AG09319 (cell line): ENCODE measurements at regions not wholly inside any gene's neighbourhood (a gene's known extent, or its start where the extent isn't known, plus 50 kb on each side); places are given as distances from the start of the nearest gene placed in this dataset.

Experiments used
- DNase-seq: peaks from one replicate; pipeline ENCODE4 v3.0.0-alpha.2; 2010; ENCODE audit warnings: low read depth; ENCODE audit errors: extremely low read depth
- TF ChIP-seq, protein P1 (sequence below): IDR thresholded peaks from 2 replicates; pipeline ENCODE4 v1.5.1; 2011; ENCODE audit warnings: low read depth, mild to moderate bottlenecking, inconsistent platforms, low read length, moderate library complexity

DNA sequence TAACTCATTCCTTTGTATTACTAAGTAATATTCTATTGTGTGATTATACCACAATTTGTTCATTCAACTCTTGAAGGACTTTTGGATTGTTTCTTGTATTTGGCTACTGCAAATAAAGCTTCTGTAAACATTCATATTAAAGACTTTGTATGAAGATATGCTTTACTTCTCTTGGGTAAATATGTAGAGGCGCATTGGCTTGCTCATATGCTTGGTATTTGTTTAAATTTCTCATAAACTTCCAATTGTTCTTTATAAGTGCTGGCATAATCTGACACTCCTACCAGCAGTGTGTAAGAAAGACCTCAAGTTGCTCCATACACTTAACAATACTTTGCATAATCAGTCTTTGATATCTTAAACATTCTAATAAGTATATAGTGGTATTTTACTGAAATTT is 792.8 kb upstream of the LRRTM1 start:
- TF ChIP-seq, protein P1, sequence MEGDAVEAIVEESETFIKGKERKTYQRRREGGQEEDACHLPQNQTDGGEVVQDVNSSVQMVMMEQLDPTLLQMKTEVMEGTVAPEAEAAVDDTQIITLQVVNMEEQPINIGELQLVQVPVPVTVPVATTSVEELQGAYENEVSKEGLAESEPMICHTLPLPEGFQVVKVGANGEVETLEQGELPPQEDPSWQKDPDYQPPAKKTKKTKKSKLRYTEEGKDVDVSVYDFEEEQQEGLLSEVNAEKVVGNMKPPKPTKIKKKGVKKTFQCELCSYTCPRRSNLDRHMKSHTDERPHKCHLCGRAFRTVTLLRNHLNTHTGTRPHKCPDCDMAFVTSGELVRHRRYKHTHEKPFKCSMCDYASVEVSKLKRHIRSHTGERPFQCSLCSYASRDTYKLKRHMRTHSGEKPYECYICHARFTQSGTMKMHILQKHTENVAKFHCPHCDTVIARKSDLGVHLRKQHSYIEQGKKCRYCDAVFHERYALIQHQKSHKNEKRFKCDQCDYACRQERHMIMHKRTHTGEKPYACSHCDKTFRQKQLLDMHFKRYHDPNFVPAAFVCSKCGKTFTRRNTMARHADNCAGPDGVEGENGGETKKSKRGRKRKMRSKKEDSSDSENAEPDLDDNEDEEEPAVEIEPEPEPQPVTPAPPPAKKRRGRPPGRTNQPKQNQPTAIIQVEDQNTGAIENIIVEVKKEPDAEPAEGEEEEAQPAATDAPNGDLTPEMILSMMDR: no peak
- no peak for DNase-seq

DNA sequence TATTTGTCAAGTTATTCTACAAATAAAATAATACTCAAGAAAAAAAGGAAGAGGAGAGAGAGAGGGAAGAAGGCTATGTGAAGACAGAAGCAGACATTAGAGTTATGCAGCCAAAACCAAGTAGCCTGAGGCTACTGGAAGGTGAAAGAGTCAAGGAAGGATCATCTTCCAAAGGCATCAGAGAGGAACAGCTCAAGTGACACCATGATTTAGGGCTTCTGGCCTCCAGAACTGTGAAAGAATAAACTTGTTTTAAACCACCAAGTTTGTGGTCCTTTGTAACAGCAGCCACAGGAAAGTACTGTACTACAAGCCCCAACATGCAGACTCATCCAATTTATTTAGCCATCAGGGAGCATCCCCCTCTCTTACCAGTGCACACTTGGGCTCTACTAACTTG is 788.5 kb upstream of the LRRTM1 start:
- no peak for DNase-seq
- TF ChIP-seq, protein P1: no peak

DNA sequence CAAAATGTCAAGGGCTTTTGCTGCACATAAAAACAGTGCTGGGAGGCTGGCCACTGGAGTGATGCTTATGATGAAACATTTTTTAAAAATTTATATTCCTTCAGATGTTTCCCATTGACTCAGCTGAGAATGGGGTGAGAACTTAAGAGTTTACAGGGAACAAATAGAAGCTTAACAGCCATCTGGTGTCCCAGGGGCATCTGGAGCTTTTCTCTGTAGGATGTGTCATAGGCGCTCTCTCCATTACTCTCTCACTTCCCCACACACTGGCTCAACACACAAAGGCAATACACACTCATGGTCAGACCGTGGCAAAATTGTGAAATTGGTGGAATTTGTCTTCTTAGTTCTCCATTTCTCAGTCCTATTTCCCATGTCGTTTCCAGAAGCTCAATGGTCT is 783.1 kb upstream of the LRRTM1 start:
- TF ChIP-seq, protein P1: no peak
- no peak for DNase-seq

DNA sequence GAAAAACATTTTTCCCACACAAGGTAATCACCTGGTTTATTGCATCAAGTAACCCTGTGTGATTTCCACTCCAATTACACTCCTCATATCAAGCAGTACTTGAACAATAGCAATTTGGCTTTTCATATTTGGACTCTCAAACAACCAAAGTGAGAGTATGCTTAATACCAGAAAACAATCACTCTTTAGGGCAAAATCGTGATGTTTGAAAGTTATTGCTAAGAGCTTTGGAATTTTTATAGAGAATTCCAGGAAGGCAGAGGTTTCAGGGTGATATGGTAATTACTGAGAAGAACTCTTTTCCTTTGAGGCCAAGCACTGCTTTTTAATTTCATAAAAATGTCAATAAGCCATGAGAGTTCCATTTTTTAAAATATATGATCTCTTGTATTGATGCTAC is 779.5 kb upstream of the LRRTM1 start:
- DNase-seq: no peak
- TF ChIP-seq, protein P1: no peak

DNA sequence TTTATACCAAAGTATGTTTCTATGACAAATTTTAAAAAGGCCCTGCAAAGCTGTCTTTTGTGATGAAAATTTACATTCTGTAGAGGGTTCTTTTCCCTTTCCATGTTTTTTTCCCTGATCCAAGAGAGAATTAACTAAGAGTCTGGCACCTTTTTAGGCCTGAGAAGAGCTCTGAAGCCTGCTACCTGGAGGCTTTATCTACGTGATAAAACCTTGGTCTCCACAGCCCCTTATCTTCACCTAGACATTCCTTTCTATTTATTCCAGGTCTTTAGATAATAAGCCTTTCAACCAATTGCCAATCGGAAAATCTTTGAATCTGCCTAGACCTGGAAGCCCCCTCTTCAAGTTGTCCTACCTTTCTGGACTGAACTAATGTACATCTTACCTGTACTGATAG is 774.1 kb upstream of the LRRTM1 start:
- TF ChIP-seq, protein P1: no peak
- DNase-seq: no peak

DNA sequence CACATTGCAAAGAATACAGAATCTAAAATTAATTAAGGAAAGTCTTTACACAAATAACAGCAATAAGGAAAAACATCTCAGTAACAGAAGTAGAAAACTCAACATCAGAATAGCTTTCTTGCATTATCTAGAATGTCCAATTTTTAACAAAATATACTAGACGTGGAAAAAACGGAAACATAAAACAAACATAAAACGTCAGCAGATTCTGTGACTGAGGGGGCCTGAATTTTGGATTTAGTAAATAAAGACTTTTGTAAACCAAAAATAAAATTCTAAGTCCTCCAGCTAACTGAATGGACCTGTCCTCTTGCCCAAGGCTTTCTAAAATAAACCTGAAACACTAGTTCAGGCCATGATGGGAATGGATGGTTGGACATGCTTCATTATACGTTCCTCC is 773.5 kb upstream of the LRRTM1 start:
- TF ChIP-seq, protein P1: no peak
- DNase-seq: no peak

DNA sequence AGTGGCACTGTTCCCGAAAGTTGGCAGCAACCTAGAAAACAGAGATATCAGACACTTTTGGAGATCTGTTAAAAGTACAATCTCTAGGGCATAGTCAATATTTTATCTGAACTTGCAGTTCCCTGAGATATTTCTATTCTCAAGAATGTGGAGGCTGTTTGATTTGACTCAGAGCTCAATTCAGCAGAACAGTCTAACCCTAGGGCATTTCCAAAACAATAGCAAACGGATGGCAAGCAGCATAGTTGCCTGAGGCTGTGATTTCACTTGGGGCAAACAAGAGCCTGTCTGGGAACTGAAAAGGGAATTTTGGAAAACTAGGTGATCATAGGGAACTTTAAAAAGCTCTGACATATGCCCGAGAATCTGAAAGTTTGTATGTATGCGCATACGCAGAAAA is 772.8 kb upstream of the LRRTM1 start:
- DNase-seq: no peak
- TF ChIP-seq, protein P1: no peak

DNA sequence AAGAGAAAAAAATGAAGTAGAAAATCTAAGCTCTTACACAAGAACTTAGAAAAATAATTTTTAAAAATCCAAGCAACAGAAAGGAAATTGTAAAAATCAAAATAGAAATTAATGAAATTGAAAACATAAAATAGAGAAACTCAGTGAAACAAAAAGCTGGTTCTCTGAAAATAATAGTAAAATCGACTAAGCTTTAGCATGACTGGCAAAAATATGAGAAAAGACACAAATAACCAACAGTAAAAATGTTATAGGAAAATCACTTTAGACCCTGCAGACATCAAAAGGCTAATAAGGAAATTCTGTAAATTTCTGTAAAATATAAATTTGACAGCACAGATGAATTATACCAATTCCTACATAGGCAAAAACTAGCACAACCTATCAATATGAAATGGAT is 768.9 kb upstream of the LRRTM1 start:
- TF ChIP-seq, protein P1: no peak
- no peak for DNase-seq
